HEK293 (cell line): ENCODE measurements at regions not wholly inside any gene's neighbourhood (a gene's known extent, or its start where the extent isn't known, plus 50 kb on each side); places are given as distances from the start of the nearest gene placed in this dataset.
A peak's percentile ranks its signal among the peaks of the same experiment; 100 is the strongest.

ENCODE experiments used
- CTCF ChIA-PET: fragments of 350-600 bp; formaldehyde crosslinking; extraction: SDS; loops from one replicate; lab custom pipeline; 2021; ENCODE audit warnings: antibody characterized with exemption; lab: Yijun Ruan, JAX
- POLR2A ChIA-PET: fragments of 300-600 bp; formaldehyde crosslinking; extraction: SDS; loops from one replicate; lab custom pipeline; 2020; ENCODE audit warnings: antibody characterized with exemption, inconsistent platforms; lab: Yijun Ruan, JAX
- H3K27ac ChIP-seq: fragments of 200-500 bp; sonication (Bioruptor generic); 2 replicates; pipeline ENCODE4 v1.5.1; 2014; ENCODE audit warnings: low read depth, low read length, control low read depth, inconsistent platforms; ENCODE audit errors: extremely low read depth
- H3K36me3 ChIP-seq, 2 experiments: fragments of 200-500 bp in 1 of 2; sonication (Bioruptor generic) in 1 of 2; 1 replicate in 1 of 2; 2 replicates in 1 of 2; pipeline ENCODE4 v1.5.1; 2014 to 2017; ENCODE audit warnings: inconsistent platforms in 2 of 2, low read length in 2 of 2; ENCODE audit not compliant: control insufficient read depth in 2 of 2, insufficient read depth in 1 of 2
- H3K4me1 ChIP-seq: fragments of 200-500 bp; sonication (Bioruptor generic); 2 replicates; pipeline ENCODE4 v1.5.1; 2014; ENCODE audit warnings: mild to moderate bottlenecking, low read length, inconsistent platforms; ENCODE audit not compliant: control insufficient read depth, insufficient read depth
- H3K4me3 ChIP-seq: 2 replicates; pipeline ENCODE4 v1.5.1; 2011; ENCODE audit warnings: low read depth, mild to moderate bottlenecking, control low read depth, low read length, moderate library complexity
- H3K9me3 ChIP-seq: fragments of 200-500 bp; sonication (Bioruptor generic); 2 replicates; pipeline ENCODE4 v1.5.1; 2014; ENCODE audit warnings: low read depth, low read length, inconsistent platforms; ENCODE audit not compliant: control insufficient read depth, insufficient read depth
- BCL11A ChIP-seq: fragments of 450-650 bp; formaldehyde crosslinking; IDR thresholded peaks from 2 replicates; pipeline ENCODE4 v1.5.1; 2016; ENCODE audit warnings: low read depth, missing biosample characterization, missing genetic modification characterization
- CTCF ChIP-seq: fragments of 450-650 bp; formaldehyde crosslinking; IDR thresholded peaks from 2 replicates; pipeline ENCODE4 v1.5.1; 2016; ENCODE audit warnings: missing biosample characterization, missing genetic modification characterization
- EGR2 ChIP-seq: fragments of 450-650 bp; formaldehyde crosslinking; IDR thresholded peaks from 2 replicates; pipeline ENCODE4 v1.5.1; 2016; ENCODE audit warnings: low read depth, missing biosample characterization, missing genetic modification characterization
- INSM2 ChIP-seq: fragments of 450-650 bp; formaldehyde crosslinking; IDR thresholded peaks from 2 replicates; pipeline ENCODE4 v1.5.1; 2016; ENCODE audit warnings: missing biosample characterization, missing genetic modification characterization
- KLF9 ChIP-seq: fragments of 450-650 bp; formaldehyde crosslinking; IDR thresholded peaks from 2 replicates; pipeline ENCODE4 v1.5.1; 2016; ENCODE audit warnings: missing biosample characterization, missing genetic modification characterization, low read depth
- TRIM28 ChIP-seq: IDR thresholded peaks from 2 replicates; pipeline ENCODE4 v1.6.1; 2011; ENCODE audit warnings: low read length, control low read depth, borderline replicate concordance
- ZBTB17 ChIP-seq: fragments of 450-650 bp; formaldehyde crosslinking; IDR thresholded peaks from 2 replicates; pipeline ENCODE4 v1.5.1; 2016; ENCODE audit warnings: missing biosample characterization, missing genetic modification characterization
- ZBTB44 ChIP-seq: fragments of 450-650 bp; IDR thresholded peaks from 2 replicates; pipeline ENCODE4 v1.5.1; 2018; ENCODE audit warnings: missing biosample characterization, mild to moderate bottlenecking, missing genetic modification characterization
- ZFHX2 ChIP-seq: fragments of 450-650 bp; formaldehyde crosslinking; conservative IDR thresholded peaks from 2 replicates; pipeline ENCODE4 v1.5.1; 2016; ENCODE audit warnings: missing biosample characterization, missing genetic modification characterization
- ZNF112 ChIP-seq: fragments of 450-650 bp; formaldehyde crosslinking; IDR thresholded peaks from 2 replicates; pipeline ENCODE4 v1.5.0; 2017; ENCODE audit warnings: missing biosample characterization, missing genetic modification characterization
- ZNF114 ChIP-seq: fragments of 450-650 bp; formaldehyde crosslinking; IDR thresholded peaks from 2 replicates; pipeline ENCODE4 v1.5.0; 2017; ENCODE audit warnings: missing biosample characterization, missing genetic modification characterization
- ZNF155 ChIP-seq: fragments of 450-650 bp; formaldehyde crosslinking; IDR thresholded peaks from 2 replicates; pipeline ENCODE4 v1.5.1; 2016; ENCODE audit warnings: missing biosample characterization, missing genetic modification characterization
- ZNF274 ChIP-seq, 2 experiments: fragments of 200-500 bp in 1 of 2; fragments of 450-650 bp in 1 of 2; sonication (Bioruptor generic) in 1 of 2; formaldehyde crosslinking in 1 of 2; IDR thresholded peaks; 2 replicates each; pipeline versions ENCODE4 v1.5.1 to v1.6.1; 2014 to 2016; ENCODE audit warnings: borderline replicate concordance in 1 of 2, inconsistent platforms in 1 of 2, low read length in 1 of 2, missing biosample characterization in 1 of 2, missing genetic modification characterization in 1 of 2
- ZNF341 ChIP-seq: fragments of 450-650 bp; formaldehyde crosslinking; IDR thresholded peaks from 2 replicates; pipeline ENCODE4; 2016; ENCODE audit warnings: low read depth, missing biosample characterization, missing genetic modification characterization
- ZNF366 ChIP-seq: fragments of 450-650 bp; formaldehyde crosslinking; conservative IDR thresholded peaks from 2 replicates; pipeline ENCODE4 v1.5.1; 2016; ENCODE audit warnings: missing biosample characterization, missing genetic modification characterization
- ZNF37A ChIP-seq: fragments of 450-650 bp; IDR thresholded peaks from 2 replicates; pipeline ENCODE4 v1.5.1; 2018; ENCODE audit warnings: missing biosample characterization, missing genetic modification characterization
- ZNF558 ChIP-seq: fragments of 450-650 bp; formaldehyde crosslinking; IDR thresholded peaks from 2 replicates; pipeline ENCODE4 v1.5.1; 2016; ENCODE audit warnings: missing biosample characterization, missing genetic modification characterization
- ZNF580 ChIP-seq: fragments of 450-650 bp; formaldehyde crosslinking; IDR thresholded peaks from 2 replicates; pipeline ENCODE4 v1.5.1; 2016; ENCODE audit warnings: missing biosample characterization, missing genetic modification characterization
- ZNF660 ChIP-seq: fragments of 450-650 bp; IDR thresholded peaks from 2 replicates; pipeline ENCODE4 v1.5.1; 2018; ENCODE audit warnings: missing biosample characterization, mild to moderate bottlenecking, missing genetic modification characterization
- ZNF677 ChIP-seq: fragments of 450-650 bp; IDR thresholded peaks from 2 replicates; pipeline ENCODE4 v1.5.0; 2018; ENCODE audit warnings: missing biosample characterization, mild to moderate bottlenecking, missing genetic modification characterization, moderate library complexity
- ZSCAN4 ChIP-seq: fragments of 450-650 bp; formaldehyde crosslinking; IDR thresholded peaks from 2 replicates; pipeline ENCODE4 v1.5.1; 2017; ENCODE audit warnings: missing biosample characterization, missing genetic modification characterization
- TF ChIP-seq, protein P1 (sequence below): fragments of 450-650 bp; formaldehyde crosslinking; conservative IDR thresholded peaks from 2 replicates; pipeline ENCODE4 v1.5.1; 2016; ENCODE audit warnings: low read depth, missing biosample characterization, missing genetic modification characterization
- TF ChIP-seq, protein P2 (sequence below): IDR thresholded peaks from 2 replicates; pipeline ENCODE4 v1.6.1; 2011; ENCODE audit warnings: mild to moderate bottlenecking, low read depth, low read length, borderline replicate concordance

DNA sequence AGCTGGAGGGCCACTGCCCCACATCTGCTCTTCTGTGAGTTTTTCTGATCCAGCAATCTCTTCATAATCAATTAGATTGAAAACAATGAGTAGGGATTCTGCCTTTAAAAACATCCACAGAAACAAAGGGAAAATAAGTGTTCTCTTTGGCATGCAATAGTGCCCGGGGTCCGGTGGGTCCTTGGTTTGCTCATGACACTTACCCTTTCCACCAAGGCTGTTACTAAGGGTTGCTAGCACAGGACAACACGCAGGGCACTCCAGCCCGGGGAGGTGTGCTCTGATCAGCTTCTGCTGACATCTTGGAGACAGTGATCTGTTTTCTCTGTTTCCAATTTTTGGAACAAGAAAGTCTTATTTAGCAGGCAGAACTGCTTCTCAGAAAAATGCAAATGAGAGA lies 146.7 kb downstream of the TEX36 start:
- ChIA-PET CTCF (no interaction called here), POLR2A (no interaction called here)
- Histone ChIP-seq H3K9me3 (no peaks in the 10 kb centered on the region), H3K4me3 (no peak overlapping the region), H3K4me1 (peaks cover 4% of the 10 kb centered on the region), H3K36me3 (no peaks in the 10 kb centered on the region), H3K27ac (no peak overlapping the region)
- TF ChIP-seq ZNF580 (tag by site-specific recombination) (no peak), BCL11A (tag by site-specific recombination) (no peak), ZBTB44 (tag by site-specific recombination) (no peak), ZNF660 (tag by site-specific recombination) (no peak), ZNF558 (tag by site-specific recombination) (no peak), ZNF37A (no peak), ZNF366 (tag by site-specific recombination) (no peak), ZNF112 (tag by site-specific recombination) (no peak), ZSCAN4 (tag by site-specific recombination) (no peak), ZNF155 (no peak), ZBTB17 (tag by site-specific recombination) (no peak)
- TF ChIP-seq, protein P1, sequence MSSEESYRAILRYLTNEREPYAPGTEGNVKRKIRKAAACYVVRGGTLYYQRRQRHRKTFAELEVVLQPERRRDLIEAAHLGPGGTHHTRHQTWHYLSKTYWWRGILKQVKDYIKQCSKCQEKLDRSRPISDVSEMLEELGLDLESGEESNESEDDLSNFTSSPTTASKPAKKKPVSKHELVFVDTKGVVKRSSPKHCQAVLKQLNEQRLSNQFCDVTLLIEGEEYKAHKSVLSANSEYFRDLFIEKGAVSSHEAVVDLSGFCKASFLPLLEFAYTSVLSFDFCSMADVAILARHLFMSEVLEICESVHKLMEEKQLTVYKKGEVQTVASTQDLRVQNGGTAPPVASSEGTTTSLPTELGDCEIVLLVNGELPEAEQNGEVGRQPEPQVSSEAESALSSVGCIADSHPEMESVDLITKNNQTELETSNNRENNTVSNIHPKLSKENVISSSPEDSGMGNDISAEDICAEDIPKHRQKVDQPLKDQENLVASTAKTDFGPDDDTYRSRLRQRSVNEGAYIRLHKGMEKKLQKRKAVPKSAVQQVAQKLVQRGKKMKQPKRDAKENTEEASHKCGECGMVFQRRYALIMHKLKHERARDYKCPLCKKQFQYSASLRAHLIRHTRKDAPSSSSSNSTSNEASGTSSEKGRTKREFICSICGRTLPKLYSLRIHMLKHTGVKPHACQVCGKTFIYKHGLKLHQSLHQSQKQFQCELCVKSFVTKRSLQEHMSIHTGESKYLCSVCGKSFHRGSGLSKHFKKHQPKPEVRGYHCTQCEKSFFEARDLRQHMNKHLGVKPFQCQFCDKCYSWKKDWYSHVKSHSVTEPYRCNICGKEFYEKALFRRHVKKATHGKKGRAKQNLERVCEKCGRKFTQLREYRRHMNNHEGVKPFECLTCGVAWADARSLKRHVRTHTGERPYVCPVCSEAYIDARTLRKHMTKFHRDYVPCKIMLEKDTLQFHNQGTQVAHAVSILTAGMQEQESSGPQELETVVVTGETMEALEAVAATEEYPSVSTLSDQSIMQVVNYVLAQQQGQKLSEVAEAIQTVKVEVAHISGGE (tag by site-specific recombination) = no peak
- TF ChIP-seq, protein P2, sequence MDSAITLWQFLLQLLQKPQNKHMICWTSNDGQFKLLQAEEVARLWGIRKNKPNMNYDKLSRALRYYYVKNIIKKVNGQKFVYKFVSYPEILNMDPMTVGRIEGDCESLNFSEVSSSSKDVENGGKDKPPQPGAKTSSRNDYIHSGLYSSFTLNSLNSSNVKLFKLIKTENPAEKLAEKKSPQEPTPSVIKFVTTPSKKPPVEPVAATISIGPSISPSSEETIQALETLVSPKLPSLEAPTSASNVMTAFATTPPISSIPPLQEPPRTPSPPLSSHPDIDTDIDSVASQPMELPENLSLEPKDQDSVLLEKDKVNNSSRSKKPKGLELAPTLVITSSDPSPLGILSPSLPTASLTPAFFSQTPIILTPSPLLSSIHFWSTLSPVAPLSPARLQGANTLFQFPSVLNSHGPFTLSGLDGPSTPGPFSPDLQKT = no peak

DNA sequence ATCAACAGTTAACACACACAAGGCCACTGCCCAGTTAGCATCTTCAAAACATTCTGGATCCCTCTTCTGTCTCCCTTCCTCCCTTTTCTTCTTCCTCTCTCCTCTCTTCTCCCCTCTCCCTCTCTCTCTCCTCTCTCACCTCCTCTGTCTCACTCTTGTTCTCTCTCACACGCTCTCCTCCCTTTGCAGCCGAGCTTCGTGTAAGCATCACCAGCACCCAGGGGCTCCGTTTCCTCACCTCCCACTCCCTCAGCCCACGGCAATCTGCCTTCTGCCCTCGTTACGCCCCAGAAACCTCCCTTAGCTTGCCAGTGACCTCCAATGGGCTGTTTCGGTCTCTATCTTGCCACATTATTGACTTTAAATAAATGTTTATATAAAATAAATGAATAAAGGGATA lies 147.4 kb downstream of the TEX36 start:
- TF ChIP-seq ZNF341 (tag by site-specific recombination) (no peak), INSM2 (tag by site-specific recombination) (no peak), ZNF274 (IDR thresholded peaks at IDR 0.05; ENCODE audit: low read length) (no peak), ZNF274 (tag by site-specific recombination; IDR thresholded peaks at IDR 0.05; ENCODE audit: borderline replicate concordance) (no peak), CTCF (tag by site-specific recombination) (no peak), ZNF677 (tag by site-specific recombination) (no peak), KLF9 (tag by site-specific recombination) (no peak), TRIM28 (no peak), ZFHX2 (tag by site-specific recombination) (peak; percentile 79), ZNF580 (tag by site-specific recombination) (no peak), ZNF114 (tag by site-specific recombination) (no peak), EGR2 (tag by site-specific recombination) (peak; percentile 86)
- POLR2A ChIA-PET = no interaction called here
- no peak overlapping the region for H3K27ac ChIP-seq
- peaks cover 4% of the 10 kb centered on the region for H3K4me1 ChIP-seq
- CTCF ChIA-PET = interaction anchor here (0.7 kb wide), 1 partner anchor 223 kb away, joined by 4 read pairs; no protein-coding TSS in a partner anchor
- no peaks in the 10 kb centered on the region for H3K9me3 ChIP-seq
- H3K4me3 ChIP-seq = no peak overlapping the region
- H3K36me3 ChIP-seq = no peaks in the 10 kb centered on the region
